ENCODE measurements at regions not wholly inside any gene's neighbourhood (a gene's known extent, or its start where the extent isn't known, plus 50 kb on each side); places are given as distances from the start of the nearest gene placed in this dataset.

DNA sequence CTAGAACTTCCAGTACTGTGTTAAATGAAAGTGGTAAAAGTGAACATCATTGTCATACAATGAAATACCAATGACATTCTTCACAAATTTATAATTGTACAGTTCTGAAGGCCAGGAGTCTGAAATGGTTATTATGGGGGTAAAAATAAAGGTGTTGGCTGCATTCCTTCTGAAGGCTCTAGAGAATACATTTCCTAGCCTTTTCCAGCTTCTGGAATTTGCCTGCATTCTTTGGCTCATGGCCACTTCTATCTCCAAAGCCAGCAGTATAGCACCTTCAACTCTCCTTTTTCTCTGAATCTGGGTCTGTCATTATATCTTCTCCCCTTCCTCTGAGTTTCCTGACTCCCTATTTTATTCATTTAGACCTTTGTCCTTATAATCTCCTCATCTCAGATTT, 1232.7 kb upstream of the TENM4 start:
- ChIA-PET CTCF (no interaction called here), POLR2A (no interaction called here)
- DNase-seq (ENCODE audit: extremely low spot score): no peak
- TF ChIP-seq, protein P1, sequence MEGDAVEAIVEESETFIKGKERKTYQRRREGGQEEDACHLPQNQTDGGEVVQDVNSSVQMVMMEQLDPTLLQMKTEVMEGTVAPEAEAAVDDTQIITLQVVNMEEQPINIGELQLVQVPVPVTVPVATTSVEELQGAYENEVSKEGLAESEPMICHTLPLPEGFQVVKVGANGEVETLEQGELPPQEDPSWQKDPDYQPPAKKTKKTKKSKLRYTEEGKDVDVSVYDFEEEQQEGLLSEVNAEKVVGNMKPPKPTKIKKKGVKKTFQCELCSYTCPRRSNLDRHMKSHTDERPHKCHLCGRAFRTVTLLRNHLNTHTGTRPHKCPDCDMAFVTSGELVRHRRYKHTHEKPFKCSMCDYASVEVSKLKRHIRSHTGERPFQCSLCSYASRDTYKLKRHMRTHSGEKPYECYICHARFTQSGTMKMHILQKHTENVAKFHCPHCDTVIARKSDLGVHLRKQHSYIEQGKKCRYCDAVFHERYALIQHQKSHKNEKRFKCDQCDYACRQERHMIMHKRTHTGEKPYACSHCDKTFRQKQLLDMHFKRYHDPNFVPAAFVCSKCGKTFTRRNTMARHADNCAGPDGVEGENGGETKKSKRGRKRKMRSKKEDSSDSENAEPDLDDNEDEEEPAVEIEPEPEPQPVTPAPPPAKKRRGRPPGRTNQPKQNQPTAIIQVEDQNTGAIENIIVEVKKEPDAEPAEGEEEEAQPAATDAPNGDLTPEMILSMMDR (IDR thresholded peaks at IDR 0.05; ENCODE audit: control extremely low read depth, extremely low read depth, low read depth, missing control alignments): no peak

DNA sequence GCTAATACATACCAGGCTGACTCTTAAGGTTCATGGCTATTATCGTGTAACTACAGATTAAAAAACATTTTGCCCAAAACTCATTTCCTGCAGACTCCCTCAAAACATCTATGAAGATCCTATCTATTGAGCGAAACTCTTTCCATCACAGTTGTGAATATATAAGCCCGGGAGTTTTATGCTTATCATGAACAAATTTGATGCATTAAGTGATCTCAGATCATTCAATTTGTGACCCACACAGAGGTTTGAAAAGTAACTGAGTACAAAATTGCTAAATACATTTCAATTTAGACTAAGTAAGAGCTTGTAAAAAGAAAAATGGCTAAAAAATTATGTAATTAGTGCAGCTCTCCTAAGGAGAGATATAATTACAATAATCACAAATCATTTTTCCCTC, 1228.8 kb upstream of the TENM4 start:
- CTCF ChIA-PET: no interaction called here
- DNase-seq (ENCODE audit: extremely low spot score): no peak
- TF ChIP-seq, protein P1 (IDR thresholded peaks at IDR 0.05; ENCODE audit: control extremely low read depth, extremely low read depth, low read depth, missing control alignments): no peak
- POLR2A ChIA-PET: no interaction called here

GRCh38 chr11:80668039-80668438, 1227.2 kb upstream of the TENM4 start:
- ChIA-PET CTCF (no interaction called here), POLR2A (no interaction called here)
- TF ChIP-seq, protein P1 (IDR thresholded peaks at IDR 0.05; ENCODE audit: control extremely low read depth, extremely low read depth, low read depth, missing control alignments): no peak
- no peak for DNase-seq (ENCODE audit: extremely low spot score)

GRCh38 chr11:80655834-80656233, 1215.0 kb upstream of the TENM4 start:
- TF ChIP-seq, protein P1 (IDR thresholded peaks at IDR 0.05; ENCODE audit: control extremely low read depth, extremely low read depth, low read depth, missing control alignments): no peak
- POLR2A ChIA-PET: no interaction called here
- CTCF ChIA-PET: no interaction called here
- DNase-seq (ENCODE audit: extremely low spot score): no peak

DNA sequence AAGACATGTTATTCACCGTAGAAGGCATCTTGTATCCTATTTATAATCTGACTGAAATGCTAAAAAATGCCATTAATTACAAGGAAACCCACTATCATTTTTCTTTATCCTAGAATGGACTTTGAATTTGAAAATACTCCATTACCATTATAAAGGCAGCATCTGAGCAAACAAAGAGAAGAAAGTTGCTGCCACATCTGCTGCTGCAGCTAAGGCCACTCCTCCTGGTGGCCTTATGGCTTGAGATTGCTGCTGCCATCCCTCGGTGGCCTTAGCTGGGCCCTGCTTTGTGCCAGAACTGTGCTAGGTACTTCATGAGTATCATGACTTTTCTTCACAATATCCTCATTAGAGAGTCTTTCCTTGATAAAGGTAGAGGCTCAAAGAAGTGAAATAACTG, 1210.1 kb upstream of the TENM4 start:
- TF ChIP-seq, protein P1 (IDR thresholded peaks at IDR 0.05; ENCODE audit: control extremely low read depth, extremely low read depth, low read depth, missing control alignments): no peak
- ChIA-PET CTCF (no interaction called here), POLR2A (no interaction called here)
- DNase-seq (ENCODE audit: extremely low spot score): no peak

DNA sequence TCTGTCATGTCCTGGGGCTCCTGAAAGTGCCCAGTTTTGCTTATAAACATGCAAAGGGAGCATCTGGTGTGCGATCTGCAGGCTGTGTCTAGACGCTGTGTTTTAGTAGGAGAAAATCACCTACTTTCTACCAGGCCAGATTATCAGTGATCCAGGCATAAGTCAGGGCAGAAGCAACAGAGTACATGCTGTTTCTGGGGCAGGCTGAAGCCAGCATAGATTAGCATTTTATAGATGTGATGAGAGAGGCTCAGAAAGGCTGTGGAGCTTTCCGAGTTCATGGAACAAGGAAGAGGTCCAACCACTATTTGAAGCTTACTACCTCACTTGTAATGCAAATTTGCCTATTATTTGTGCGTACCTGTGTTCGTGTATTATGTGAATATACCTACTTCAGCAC, 1208.4 kb upstream of the TENM4 start:
- POLR2A ChIA-PET: no interaction called here
- CTCF ChIA-PET: no interaction called here
- DNase-seq (ENCODE audit: extremely low spot score): no peak
- TF ChIP-seq, protein P1 (IDR thresholded peaks at IDR 0.05; ENCODE audit: control extremely low read depth, extremely low read depth, low read depth, missing control alignments): no peak

- POLR2A ChIA-PET: no interaction called here
- CTCF ChIA-PET: no interaction called here
- DNase-seq (ENCODE audit: extremely low spot score): no peak
- TF ChIP-seq, protein P1 (IDR thresholded peaks at IDR 0.05; ENCODE audit: control extremely low read depth, extremely low read depth, low read depth, missing control alignments): no peak
These were observed 1197.5 kb upstream of the TENM4 start for GRCh38 chr11:80638296-80638695.
